HepG2 (cell line): ENCODE measurements at regions not wholly inside any gene's neighbourhood (a gene's known extent, or its start where the extent isn't known, plus 50 kb on each side); places are given as distances from the start of the nearest gene placed in this dataset.

Experiments used
- ARNTL ChIP-seq: sonication (generic); formaldehyde crosslinking; IDR thresholded peaks from 2 replicates; pipeline ENCODE4 v1.4.0; 2020; ENCODE audit warnings: mild to moderate bottlenecking, missing genetic modification reagents
- BCL6 ChIP-seq: IDR thresholded peaks from 2 replicates; pipeline ENCODE4 v1.6.1; 2016; ENCODE audit warnings: missing genetic modification reagents, missing compliant biosample characterization
- HNRNPLL ChIP-seq: fragments of 200-400 bp; formaldehyde crosslinking; IDR thresholded peaks from 2 replicates; pipeline ENCODE4 v1.6.1; 2017; ENCODE audit warnings: mild to moderate bottlenecking, low read depth, low read length; ENCODE audit not compliant: poor library complexity, severe bottlenecking
- NRL ChIP-seq: sonication (generic); formaldehyde crosslinking; IDR thresholded peaks from 2 replicates; pipeline ENCODE4 v1.5.0; 2020; ENCODE audit warnings: missing genetic modification reagents, mild to moderate bottlenecking, moderate library complexity, borderline replicate concordance
- RXRB ChIP-seq: IDR thresholded peaks from 2 replicates; pipeline ENCODE4 v1.6.1; 2016; ENCODE audit warnings: borderline replicate concordance, missing genetic modification reagents, missing compliant biosample characterization
- SALL1 ChIP-seq: sonication (generic); formaldehyde crosslinking; IDR thresholded peaks from 2 replicates; pipeline ENCODE4 v1.8.0; 2022; ENCODE audit warnings: mild to moderate bottlenecking, missing genetic modification reagents
- SMARCE1 ChIP-seq: fragments of 450-650 bp; IDR thresholded peaks from 2 replicates; pipeline ENCODE4 v1.6.1; 2017; ENCODE audit warnings: borderline replicate concordance
- TARDBP ChIP-seq: sonication (generic); formaldehyde crosslinking; IDR thresholded peaks from 2 replicates; pipeline ENCODE4 v1.8.0; 2022; ENCODE audit warnings: mild to moderate bottlenecking, missing genetic modification reagents
- THAP11 ChIP-seq: IDR thresholded peaks from 2 replicates; pipeline ENCODE4 v1.6.1; 2016; ENCODE audit warnings: missing biosample characterization, missing genetic modification reagents
- THYN1 ChIP-seq: sonication (generic); formaldehyde crosslinking; IDR thresholded peaks from 2 replicates; pipeline ENCODE4 v1.8.1; 2023; ENCODE audit warnings: low read depth, mild to moderate bottlenecking, moderate library complexity, missing genetic modification reagents, borderline replicate concordance
- ZNF326 ChIP-seq: sonication (generic); formaldehyde crosslinking; IDR thresholded peaks from 2 replicates; pipeline ENCODE4 v1.4.0; 2020; ENCODE audit warnings: missing genetic modification reagents, borderline replicate concordance
- ZNF678 ChIP-seq: sonication (generic); formaldehyde crosslinking; IDR thresholded peaks from 2 replicates; pipeline ENCODE4 v1.4.0; 2020; ENCODE audit warnings: mild to moderate bottlenecking, missing genetic modification reagents
- ZSCAN29 ChIP-seq: sonication (generic); formaldehyde crosslinking; conservative IDR thresholded peaks from 2 replicates; pipeline ENCODE4 v1.4.0; 2020; ENCODE audit warnings: mild to moderate bottlenecking, missing genetic modification reagents
- TF ChIP-seq, protein P1 (sequence below): sonication (generic); formaldehyde crosslinking; IDR thresholded peaks from 2 replicates; pipeline ENCODE4 v1.4.0; 2020; ENCODE audit warnings: mild to moderate bottlenecking, missing genetic modification reagents
- TF ChIP-seq, protein P2 (sequence below): sonication (generic); formaldehyde crosslinking; IDR thresholded peaks from 2 replicates; pipeline ENCODE4 v1.4.0; 2020; ENCODE audit warnings: missing genetic modification reagents
- TF ChIP-seq, protein P3 (sequence below): sonication (generic); formaldehyde crosslinking; IDR thresholded peaks from 2 replicates; pipeline ENCODE4 v1.4.0; 2020; ENCODE audit warnings: low read depth, mild to moderate bottlenecking, missing genetic modification reagents

DNA sequence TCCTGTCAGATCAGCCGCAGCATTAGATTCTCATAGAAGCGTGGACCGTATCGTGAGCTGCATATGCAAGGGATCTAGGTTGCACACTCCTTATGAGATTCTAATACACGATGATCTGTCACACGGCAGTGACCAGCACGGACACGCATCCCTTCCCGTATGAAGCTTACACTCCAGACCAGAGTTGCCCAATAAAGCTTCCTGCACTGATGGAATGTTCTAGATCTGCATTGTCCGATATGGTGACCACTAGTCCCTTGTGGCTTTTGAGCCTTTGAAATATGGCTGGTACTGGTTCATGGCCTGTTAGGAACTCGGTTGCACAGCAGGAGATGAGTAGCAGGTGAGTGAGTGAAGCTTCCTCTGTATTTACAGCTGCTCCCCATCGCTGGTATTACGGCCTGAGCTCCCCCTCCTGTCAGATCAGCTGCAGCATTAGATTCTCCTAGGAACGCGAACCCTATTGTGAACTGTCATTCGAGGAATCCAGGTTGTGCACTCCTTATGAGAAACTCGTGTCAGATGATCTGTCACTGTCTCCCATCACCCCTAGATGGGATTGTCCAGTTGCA is 49.8 kb upstream of the ZCCHC14 start (continued):
- TF ChIP-seq NRL (CRISPR knock-in tag) (no peak), HNRNPLL (no peak), THYN1 (no peak), THAP11 (CRISPR knock-in tag) (no peak), BCL6 (CRISPR knock-in tag) (peak; percentile 45; the same call in 1 of the 2 replicates), RXRB (CRISPR knock-in tag) (no peak), TARDBP (CRISPR knock-in tag) (peak; percentile 40; the same call in 1 of the 2 replicates), ZNF678 (CRISPR knock-in tag) (no peak), SMARCE1 (no peak), ZNF326 (no peak), ZSCAN29 (CRISPR knock-in tag) (no peak), SALL1 (CRISPR knock-in tag) (peak; percentile 50), ARNTL (no peak)
- TF ChIP-seq, protein P1, sequence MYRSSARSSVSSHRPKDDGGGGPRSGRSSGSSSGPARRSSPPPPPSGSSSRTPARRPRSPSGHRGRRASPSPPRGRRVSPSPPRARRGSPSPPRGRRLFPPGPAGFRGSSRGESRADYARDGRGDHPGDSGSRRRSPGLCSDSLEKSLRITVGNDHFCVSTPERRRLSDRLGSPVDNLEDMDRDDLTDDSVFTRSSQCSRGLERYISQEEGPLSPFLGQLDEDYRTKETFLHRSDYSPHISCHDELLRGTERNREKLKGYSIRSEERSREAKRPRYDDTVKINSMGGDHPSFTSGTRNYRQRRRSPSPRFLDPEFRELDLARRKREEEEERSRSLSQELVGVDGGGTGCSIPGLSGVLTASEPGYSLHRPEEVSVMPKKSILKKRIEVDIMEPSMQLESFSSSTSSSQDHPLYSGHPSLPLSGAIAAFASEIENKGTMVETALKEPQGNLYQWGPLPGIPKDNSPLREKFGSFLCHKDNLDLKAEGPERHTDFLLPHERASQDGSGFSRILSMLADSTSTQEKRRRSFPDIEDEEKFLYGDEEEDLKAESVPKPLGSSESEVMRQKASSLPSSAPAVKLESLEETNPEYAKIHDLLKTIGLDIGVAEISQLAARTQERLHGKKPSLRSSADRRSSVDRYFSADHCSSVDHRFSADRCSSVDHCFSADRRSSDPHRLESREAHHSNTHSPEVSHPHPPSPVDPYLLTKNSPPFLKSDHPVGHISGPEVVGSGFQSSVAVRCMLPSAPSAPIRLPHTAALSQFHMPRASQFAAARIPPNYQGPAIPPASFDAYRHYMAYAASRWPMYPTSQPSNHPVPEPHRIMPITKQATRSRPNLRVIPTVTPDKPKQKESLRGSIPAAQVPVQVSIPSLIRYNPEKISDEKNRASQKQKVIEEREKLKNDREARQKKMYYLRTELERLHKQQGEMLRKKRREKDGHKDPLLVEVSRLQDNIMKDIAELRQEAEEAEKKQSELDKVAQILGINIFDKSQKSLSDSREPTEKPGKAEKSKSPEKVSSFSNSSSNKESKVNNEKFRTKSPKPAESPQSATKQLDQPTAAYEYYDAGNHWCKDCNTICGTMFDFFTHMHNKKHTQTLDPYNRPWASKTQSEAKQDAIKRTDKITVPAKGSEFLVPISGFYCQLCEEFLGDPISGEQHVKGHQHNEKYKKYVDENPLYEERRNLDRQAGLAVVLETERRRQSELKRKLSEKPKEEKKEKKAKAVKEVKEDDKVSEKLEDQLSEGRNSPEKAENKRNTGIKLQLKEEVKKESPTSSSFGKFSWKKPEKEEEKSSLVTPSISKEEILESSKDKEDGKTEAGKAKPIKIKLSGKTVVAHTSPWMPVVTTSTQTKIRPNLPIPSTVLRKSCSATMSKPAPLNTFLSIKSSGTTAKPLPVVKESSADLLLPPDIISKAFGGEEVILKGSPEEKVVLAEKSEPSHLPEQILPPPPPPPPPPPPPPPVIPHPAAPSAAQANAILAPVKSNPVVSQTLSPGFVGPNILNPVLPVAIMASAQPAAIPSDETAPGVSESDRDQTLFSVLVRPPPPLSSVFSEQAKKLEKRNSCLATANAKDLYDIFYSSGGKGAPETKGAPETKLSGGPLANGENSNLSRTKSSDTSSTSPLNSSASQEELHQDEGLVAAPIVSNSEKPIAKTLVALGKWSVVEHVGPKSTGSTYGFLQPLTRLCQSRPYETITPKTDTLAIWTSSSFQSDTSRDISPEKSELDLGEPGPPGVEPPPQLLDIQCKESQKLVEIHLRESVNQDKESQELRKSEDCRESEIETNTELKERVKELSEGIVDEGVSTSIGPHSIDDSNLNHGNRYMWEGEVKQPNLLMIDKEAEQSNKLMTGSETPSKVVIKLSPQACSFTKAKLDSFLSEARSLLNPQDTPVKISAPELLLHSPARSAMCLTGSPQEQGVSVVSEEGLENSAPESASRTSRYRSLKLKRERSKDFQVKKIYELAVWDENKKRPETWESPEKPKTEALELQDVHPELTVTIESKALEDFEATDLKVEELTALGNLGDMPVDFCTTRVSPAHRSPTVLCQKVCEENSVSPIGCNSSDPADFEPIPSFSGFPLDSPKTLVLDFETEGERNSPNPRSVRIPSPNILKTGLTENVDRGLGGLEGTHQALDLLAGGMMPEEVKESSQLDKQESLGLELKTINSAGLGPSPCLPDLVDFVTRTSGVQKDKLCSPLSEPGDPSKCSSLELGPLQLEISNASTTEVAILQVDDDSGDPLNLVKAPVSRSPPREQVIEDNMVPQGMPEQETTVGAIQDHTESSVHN, result no peak
- TF ChIP-seq, protein P2, sequence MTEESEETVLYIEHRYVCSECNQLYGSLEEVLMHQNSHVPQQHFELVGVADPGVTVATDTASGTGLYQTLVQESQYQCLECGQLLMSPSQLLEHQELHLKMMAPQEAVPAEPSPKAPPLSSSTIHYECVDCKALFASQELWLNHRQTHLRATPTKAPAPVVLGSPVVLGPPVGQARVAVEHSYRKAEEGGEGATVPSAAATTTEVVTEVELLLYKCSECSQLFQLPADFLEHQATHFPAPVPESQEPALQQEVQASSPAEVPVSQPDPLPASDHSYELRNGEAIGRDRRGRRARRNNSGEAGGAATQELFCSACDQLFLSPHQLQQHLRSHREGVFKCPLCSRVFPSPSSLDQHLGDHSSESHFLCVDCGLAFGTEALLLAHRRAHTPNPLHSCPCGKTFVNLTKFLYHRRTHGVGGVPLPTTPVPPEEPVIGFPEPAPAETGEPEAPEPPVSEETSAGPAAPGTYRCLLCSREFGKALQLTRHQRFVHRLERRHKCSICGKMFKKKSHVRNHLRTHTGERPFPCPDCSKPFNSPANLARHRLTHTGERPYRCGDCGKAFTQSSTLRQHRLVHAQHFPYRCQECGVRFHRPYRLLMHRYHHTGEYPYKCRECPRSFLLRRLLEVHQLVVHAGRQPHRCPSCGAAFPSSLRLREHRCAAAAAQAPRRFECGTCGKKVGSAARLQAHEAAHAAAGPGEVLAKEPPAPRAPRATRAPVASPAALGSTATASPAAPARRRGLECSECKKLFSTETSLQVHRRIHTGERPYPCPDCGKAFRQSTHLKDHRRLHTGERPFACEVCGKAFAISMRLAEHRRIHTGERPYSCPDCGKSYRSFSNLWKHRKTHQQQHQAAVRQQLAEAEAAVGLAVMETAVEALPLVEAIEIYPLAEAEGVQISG (CRISPR knock-in tag), result no peak
- TF ChIP-seq, protein P3, sequence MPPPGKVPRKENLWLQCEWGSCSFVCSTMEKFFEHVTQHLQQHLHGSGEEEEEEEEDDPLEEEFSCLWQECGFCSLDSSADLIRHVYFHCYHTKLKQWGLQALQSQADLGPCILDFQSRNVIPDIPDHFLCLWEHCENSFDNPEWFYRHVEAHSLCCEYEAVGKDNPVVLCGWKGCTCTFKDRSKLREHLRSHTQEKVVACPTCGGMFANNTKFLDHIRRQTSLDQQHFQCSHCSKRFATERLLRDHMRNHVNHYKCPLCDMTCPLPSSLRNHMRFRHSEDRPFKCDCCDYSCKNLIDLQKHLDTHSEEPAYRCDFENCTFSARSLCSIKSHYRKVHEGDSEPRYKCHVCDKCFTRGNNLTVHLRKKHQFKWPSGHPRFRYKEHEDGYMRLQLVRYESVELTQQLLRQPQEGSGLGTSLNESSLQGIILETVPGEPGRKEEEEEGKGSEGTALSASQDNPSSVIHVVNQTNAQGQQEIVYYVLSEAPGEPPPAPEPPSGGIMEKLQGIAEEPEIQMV (CRISPR knock-in tag), result 0 out of 2 replicates have a peak, but pooled peaks have one; percentile 29
